ENCODE measurements at regions not wholly inside any gene's neighbourhood (a gene's known extent, or its start where the extent isn't known, plus 50 kb on each side); places are given as distances from the start of the nearest gene placed in this dataset.

GRCh38 chr20:16175322-16175961 lies 397.8 kb downstream of the KIF16B start:
- FAIRE-seq (no peak), DNase-seq (ENCODE audit: low spot score) (no peak)

DNA sequence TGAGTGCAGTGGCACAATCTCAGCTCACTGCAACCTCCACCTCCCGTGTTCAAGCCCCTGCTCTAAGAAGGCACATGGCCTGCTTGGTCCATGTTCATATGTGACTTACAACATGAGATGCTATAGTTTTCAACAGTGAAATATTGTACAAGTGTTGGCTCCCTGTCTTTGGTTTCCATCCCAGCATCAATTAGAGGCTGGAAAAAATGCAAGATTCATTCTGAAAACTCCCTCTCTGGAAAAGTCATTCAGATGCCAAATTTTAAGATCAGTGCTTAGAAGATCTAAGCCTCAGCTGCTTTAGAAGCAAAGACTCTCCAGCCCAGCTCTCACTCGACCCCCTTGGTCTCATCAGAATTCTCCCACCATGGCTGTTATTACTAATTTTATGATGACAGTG lies 398.9 kb downstream of the KIF16B start:
- FAIRE-seq, result no peak
- no peak for DNase-seq (ENCODE audit: low spot score)

DNA sequence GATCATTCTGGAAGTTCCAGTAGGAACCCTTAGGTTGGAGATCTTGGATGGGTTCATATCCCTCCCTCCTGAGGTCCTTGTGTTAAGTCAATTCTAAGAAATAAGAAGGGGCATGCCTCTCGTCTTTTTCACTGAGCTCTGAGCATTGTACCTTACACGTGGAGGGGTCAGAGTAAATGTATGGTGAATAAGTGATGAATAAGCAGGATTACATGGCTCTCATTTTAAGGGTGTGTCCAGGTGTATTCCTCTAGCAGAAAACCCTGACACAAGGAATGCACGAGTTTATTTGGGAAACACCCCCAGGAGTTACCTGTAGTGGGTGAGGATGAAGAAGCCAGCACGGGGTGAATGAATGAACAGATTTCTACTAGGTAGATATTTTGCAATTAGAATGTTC lies 400.2 kb downstream of the KIF16B start:
- FAIRE-seq (no peak), DNase-seq (ENCODE audit: low spot score) (no peak)

- FAIRE-seq, result no peak
- no peak for DNase-seq (ENCODE audit: low spot score)
These were observed 402.1 kb downstream of the KIF16B start for GRCh38 chr20:16171180-16171579.

DNA sequence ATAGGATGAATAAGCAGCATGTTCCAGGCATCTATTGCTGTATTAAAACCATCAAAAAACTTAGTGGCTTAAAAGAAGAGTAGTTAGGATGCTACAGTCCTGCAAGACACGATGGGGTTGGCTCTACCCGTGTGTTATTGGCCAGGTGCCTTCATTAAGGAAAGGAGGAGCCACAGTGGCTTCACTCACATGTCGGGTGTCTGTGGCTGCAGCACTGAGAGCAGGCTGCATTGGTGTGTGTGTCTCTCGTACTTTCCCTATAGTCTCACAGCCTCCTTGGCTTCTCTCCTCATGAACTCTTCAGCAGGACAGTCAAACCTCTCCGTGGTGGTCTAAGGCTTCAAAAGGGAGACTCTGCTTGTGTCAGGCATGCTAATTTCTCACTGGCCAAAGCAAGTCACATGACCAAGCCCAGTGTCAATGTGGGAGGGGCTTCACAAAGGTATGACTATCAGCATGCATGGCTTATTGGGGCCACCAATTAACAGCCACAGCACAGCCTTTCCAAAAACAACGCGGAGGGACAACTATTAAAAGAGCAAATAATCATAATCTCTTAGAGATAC lies 402.8 kb downstream of the KIF16B start:
- no peak for DNase-seq (ENCODE audit: low spot score)
- no peak for FAIRE-seq

GRCh38 chr20:16167423-16168130 lies 405.7 kb downstream of the KIF16B start:
- FAIRE-seq, result no peak
- no peak for DNase-seq (ENCODE audit: low spot score)

GRCh38 chr20:16166737-16167136 lies 406.5 kb downstream of the KIF16B start:
- no peak for DNase-seq (ENCODE audit: low spot score)
- no peak for FAIRE-seq

GRCh38 chr20:16158976-16159286 lies 414.3 kb downstream of the KIF16B start:
- DNase-seq (ENCODE audit: low spot score), result no peak
- FAIRE-seq, result no peak

GRCh38 chr20:16158090-16158975 lies 414.9 kb downstream of the KIF16B start:
- DNase-seq (ENCODE audit: low spot score) (no peak), FAIRE-seq (no peak)

GRCh38 chr20:16147916-16148315 lies 425.3 kb downstream of the KIF16B start:
- no peak for DNase-seq (ENCODE audit: low spot score)
- no peak for FAIRE-seq

DNA sequence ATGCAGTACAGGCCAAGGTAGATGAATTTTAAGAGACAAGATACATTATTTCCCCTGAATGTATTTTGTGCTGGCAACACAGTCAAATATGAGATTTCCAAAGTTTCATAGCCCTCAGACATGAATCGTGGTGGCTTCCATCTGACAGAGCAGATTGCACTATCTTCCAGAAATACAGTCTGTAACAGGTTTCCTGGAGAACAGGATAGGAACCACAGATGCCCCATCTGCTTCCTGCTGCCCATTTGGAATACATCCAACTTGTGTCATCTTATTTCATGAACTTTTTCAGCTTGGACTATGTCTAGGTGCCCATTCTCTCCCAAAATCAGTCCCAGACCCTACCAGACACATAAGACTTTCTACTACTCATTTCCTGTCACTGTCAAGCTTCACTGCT lies 426.0 kb downstream of the KIF16B start:
- DNase-seq (ENCODE audit: low spot score) (no peak), FAIRE-seq (no peak)

GRCh38 chr20:16145919-16146318 lies 427.3 kb downstream of the KIF16B start:
- FAIRE-seq (no peak), DNase-seq (ENCODE audit: low spot score) (no peak)

GRCh38 chr20:16143596-16143995 lies 429.7 kb downstream of the KIF16B start:
- no peak for DNase-seq (ENCODE audit: low spot score)
- FAIRE-seq, result no peak

DNA sequence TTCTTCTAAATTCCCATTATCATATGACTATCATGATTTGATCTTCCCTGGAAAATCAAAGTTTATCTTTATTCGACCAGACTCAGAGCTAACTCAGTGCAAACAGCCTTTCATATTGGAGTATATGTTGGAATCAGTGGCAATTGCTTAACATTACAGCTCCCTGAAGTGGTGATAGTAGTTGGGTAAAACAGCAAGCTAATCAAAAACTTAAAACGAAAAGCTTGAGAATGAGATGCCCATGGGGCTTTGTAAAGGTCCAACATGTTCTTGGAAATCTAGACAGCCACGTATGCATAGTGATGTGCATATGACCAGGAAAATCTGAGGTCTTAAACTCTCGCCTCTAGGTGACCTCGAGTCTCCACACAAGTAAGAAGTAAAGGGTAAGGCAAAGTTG lies 437.6 kb downstream of the KIF16B start:
- FAIRE-seq (no peak), DNase-seq (ENCODE audit: low spot score) (no peak)

- no peak for DNase-seq (ENCODE audit: low spot score)
- FAIRE-seq, result no peak
These were observed 441.0 kb downstream of the KIF16B start for GRCh38 chr20:16132036-16132798.

- no peak for DNase-seq (ENCODE audit: low spot score)
These were observed 443.8 kb downstream of the KIF16B start for GRCh38 chr20:16129411-16129810.

DNA sequence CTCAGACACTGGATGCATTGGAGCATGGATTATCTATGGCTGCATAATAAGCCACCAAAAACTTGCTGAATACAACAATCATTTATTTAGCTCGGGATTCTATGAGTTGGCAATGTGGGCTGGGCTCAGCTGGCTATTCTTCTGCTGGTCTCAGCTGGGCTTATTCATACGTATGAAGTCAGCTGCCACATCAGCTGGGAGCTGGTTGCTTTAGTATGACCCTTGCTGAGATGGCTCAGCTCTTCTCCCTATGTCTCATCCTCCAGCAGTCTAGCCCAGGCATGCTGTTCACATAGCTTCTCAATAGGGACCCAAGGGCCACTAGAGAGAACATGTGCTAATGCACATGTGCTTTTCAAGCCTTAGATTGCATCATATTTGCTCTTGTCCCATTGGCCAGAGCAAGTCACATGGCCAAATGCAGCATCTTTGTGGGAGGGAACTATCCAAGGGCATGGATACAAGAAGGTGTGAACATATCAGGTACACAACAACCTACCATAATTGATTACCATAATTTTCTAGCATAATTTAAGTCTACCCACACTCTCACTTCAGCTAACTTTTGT lies 444.6 kb downstream of the KIF16B start:
- DNase-seq (ENCODE audit: low spot score), result no peak
- FAIRE-seq, result no peak

More at GRCh38 chr20:16129411-16129810, 443.8 kb downstream of the KIF16B start:
- no peak for FAIRE-seq

DNA sequence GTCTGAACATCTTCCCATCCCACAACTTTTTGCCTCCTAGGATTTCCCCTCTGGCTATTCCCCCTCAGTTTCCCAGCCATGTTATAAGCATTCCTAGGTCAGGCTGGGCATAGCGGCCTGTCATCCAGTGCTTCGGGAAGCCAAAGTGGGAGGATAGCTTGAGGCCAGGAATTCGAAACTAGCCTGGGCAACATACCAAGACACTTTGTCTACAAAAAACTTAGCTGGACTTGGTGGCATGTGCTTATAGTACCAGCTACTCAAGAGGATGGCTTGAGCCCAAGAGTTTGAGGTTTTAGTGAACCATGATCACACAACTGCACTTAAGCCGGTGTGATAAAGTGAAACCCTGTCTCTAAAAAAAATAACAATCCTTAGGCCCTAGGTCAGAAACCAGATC lies 447.4 kb downstream of the KIF16B start:
- DNase-seq (ENCODE audit: low spot score) (no peak), FAIRE-seq (no peak)

GRCh38 chr20:16124911-16125776 lies 448.1 kb downstream of the KIF16B start:
- FAIRE-seq, result no peak

DNA sequence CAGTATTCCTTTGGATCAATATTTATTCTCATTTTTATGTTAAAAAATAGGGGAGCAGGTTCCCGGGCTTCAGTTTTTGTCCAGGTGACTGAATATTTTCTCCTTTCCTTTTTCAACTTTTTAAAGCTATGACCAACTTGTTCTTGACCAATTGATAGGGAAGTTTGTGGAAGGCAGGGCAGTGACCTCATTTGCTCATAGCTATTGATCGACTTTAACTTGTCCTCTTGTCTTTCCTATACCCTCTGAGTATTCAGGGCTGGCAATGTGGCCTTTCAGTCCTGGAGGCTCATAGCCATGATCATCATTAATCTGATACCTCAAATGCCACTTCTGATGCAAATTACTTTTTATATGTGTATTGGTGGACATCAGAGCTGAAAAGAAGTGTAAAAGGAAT lies 448.8 kb downstream of the KIF16B start:
- no peak for FAIRE-seq

More at GRCh38 chr20:16124911-16125776, 448.1 kb downstream of the KIF16B start:
- no peak for DNase-seq (ENCODE audit: low spot score)

More for the DNA sequence above, 448.8 kb downstream of the KIF16B start:
- DNase-seq (ENCODE audit: low spot score), result no peak

Data from urothelium cell line (cell line).